ENCODE measurements at regions not wholly inside any gene's neighbourhood (a gene's known extent, or its start where the extent isn't known, plus 50 kb on each side); places are given as distances from the start of the nearest gene placed in this dataset.

GRCh38 chr3:16807391-16807790 lies 77.4 kb upstream of the PLCL2 start:
- peaks cover 31% of the 10 kb centered on the region for H3K4me1 Mint-ChIP-seq (ENCODE audit: low read depth)
- no peak for ATAC-seq (ENCODE audit: poor library complexity)
- DNase-seq, result no peak
- TF ChIP-seq, protein P1, sequence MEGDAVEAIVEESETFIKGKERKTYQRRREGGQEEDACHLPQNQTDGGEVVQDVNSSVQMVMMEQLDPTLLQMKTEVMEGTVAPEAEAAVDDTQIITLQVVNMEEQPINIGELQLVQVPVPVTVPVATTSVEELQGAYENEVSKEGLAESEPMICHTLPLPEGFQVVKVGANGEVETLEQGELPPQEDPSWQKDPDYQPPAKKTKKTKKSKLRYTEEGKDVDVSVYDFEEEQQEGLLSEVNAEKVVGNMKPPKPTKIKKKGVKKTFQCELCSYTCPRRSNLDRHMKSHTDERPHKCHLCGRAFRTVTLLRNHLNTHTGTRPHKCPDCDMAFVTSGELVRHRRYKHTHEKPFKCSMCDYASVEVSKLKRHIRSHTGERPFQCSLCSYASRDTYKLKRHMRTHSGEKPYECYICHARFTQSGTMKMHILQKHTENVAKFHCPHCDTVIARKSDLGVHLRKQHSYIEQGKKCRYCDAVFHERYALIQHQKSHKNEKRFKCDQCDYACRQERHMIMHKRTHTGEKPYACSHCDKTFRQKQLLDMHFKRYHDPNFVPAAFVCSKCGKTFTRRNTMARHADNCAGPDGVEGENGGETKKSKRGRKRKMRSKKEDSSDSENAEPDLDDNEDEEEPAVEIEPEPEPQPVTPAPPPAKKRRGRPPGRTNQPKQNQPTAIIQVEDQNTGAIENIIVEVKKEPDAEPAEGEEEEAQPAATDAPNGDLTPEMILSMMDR (IDR thresholded peaks at IDR 0.05), result no peak
- H3K4me3 ChIP-seq (ENCODE audit: low read length), result no peak overlapping the region
- H3K4me1 ChIP-seq (ENCODE audit: insufficient read depth, low read length), result peaks cover 18% of the 10 kb centered on the region
- H3K27me3 Mint-ChIP-seq, result no peaks in the 10 kb centered on the region
- H3K36me3 Mint-ChIP-seq (ENCODE audit: low read depth), result no peaks in the 10 kb centered on the region
- intact Hi-C loops (cut with DNase I, micrococcal nuclease), result no loop called here
- CTCF ChIA-PET, result interaction anchor here (1.0 kb wide), 1 partner anchor 44 kb away, joined by 3 read pairs; no protein-coding TSS in a partner anchor
- no peak overlapping the region for H3K4me3 Mint-ChIP-seq
- H3K27ac ChIP-seq (ENCODE audit: low read depth in 1 of 2, low read length in 2 of 2), result no peak overlapping the region
- no peaks in the 10 kb centered on the region for H3K9me3 Mint-ChIP-seq
- no peak overlapping the region for H3K27ac Mint-ChIP-seq
- POLR2A ChIA-PET, result no interaction called here
- no peaks in the 10 kb centered on the region for H3K36me3 ChIP-seq (ENCODE audit: insufficient read depth, low read length)
- no peaks in the 10 kb centered on the region for H3K27me3 ChIP-seq (ENCODE audit: control insufficient read depth in 1 of 2, insufficient read depth in 2 of 2, low read length in 2 of 2)
- no peaks in the 10 kb centered on the region for H3K9me3 ChIP-seq (ENCODE audit: control insufficient read depth in 1 of 2, insufficient read depth in 1 of 2, low read length in 2 of 2)

DNA sequence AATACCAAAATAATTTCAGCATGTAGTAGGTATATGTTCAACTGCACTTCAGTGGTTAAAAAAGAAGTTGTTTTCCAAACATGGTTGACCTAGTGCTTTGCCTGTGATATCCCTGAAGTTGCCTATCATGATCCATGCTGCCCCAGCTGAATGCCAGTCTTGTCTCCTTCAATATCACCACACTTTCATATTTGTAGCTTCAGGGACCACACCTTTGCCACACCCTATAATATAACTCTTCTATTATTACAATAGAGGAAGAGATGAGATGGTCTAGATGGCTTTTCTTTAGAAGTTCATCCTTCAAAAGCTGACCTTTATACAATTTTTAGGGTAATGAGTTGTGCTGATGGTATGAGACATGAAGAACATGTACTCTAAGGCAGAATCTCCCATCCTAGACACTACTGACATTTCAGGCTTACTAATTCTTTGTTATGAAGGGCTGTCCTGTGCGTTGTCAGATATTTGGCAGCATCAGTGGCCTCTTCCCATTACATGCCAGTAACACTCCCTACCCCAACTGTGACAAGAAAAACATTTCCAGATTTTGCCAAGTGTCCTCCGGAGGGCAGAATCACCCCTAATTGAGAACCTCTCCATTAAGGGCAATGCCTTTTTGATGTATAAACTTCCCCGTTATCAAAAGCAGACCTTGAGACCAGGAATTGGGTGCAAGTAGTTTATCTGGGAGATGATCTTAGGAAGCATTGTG lies 76.2 kb upstream of the PLCL2 start:
- peak in 4 of 14 experiments; percentile 4 to 38 (median 36) for DNase-seq
- no peak overlapping the region for H3K4me3 ChIP-seq (ENCODE audit: low read length)
- no peaks in the 10 kb centered on the region for H3K36me3 Mint-ChIP-seq (ENCODE audit: low read depth)
- no peaks in the 10 kb centered on the region for H3K9me3 ChIP-seq (ENCODE audit: control insufficient read depth in 1 of 2, insufficient read depth in 1 of 2, low read length in 2 of 2)
- no peak overlapping the region for H3K27ac ChIP-seq (ENCODE audit: low read depth in 1 of 2, low read length in 2 of 2)
- no peak overlapping the region for H3K27ac Mint-ChIP-seq
- no peaks in the 10 kb centered on the region for H3K36me3 ChIP-seq (ENCODE audit: insufficient read depth, low read length)
- intact Hi-C loops (cut with DNase I, micrococcal nuclease), result no loop called here
- ChIA-PET CTCF (no interaction called here), POLR2A (no interaction called here)
- H3K4me1 Mint-ChIP-seq (ENCODE audit: low read depth), result peaks cover 29% of the 10 kb centered on the region
- H3K4me1 ChIP-seq (ENCODE audit: insufficient read depth, low read length), result peaks cover 18% of the 10 kb centered on the region
- no peaks in the 10 kb centered on the region for H3K27me3 Mint-ChIP-seq
- H3K27me3 ChIP-seq (ENCODE audit: control insufficient read depth in 1 of 2, insufficient read depth in 2 of 2, low read length in 2 of 2), result no peaks in the 10 kb centered on the region
- TF ChIP-seq, protein P1 (IDR thresholded peaks at IDR 0.05), result peak; percentile 27
- no peaks in the 10 kb centered on the region for H3K9me3 Mint-ChIP-seq
- no peak for ATAC-seq (ENCODE audit: poor library complexity)
- no peak overlapping the region for H3K4me3 Mint-ChIP-seq

- CTCF ChIA-PET, result no interaction called here
- H3K4me1 ChIP-seq (ENCODE audit: insufficient read depth, low read length), result peaks cover 18% of the 10 kb centered on the region
- Mint-ChIP-seq H3K4me1 (ENCODE audit: low read depth) (peaks cover 29% of the 10 kb centered on the region), H3K4me3 (no peak overlapping the region), H3K9me3 (no peaks in the 10 kb centered on the region), H3K27ac (no peak overlapping the region), H3K36me3 (ENCODE audit: low read depth) (no peaks in the 10 kb centered on the region), H3K27me3 (no peaks in the 10 kb centered on the region)
- intact Hi-C loops (cut with DNase I, micrococcal nuclease), result no loop called here
- no peaks in the 10 kb centered on the region for H3K36me3 ChIP-seq (ENCODE audit: insufficient read depth, low read length)
- TF ChIP-seq, protein P1 (IDR thresholded peaks at IDR 0.05), result no peak
- H3K27ac ChIP-seq (ENCODE audit: low read depth in 1 of 2, low read length in 2 of 2), result no peak overlapping the region
- H3K9me3 ChIP-seq (ENCODE audit: control insufficient read depth in 1 of 2, insufficient read depth in 1 of 2, low read length in 2 of 2), result no peaks in the 10 kb centered on the region
- ATAC-seq (ENCODE audit: poor library complexity), result no peak
- no peak overlapping the region for H3K4me3 ChIP-seq (ENCODE audit: low read length)
- DNase-seq, result no peak
- no peaks in the 10 kb centered on the region for H3K27me3 ChIP-seq (ENCODE audit: control insufficient read depth in 1 of 2, insufficient read depth in 2 of 2, low read length in 2 of 2)
- POLR2A ChIA-PET, result interaction anchor here (0.7 to 1.9 kb wide), 2 partner anchors 32 to 1127 kb away, joined by 4 to 7 read pairs; no protein-coding TSS in a partner anchor
Measured at GRCh38 chr3:16809482-16809881, 75.3 kb upstream of the PLCL2 start.
